ENCODE measurements at regions not wholly inside any gene's neighbourhood (a gene's known extent, or its start where the extent isn't known, plus 50 kb on each side); places are given as distances from the start of the nearest gene placed in this dataset.
"Not testable (repeated sequence)": the region's sequence is repeated elsewhere in the genome, so short reads cannot be mapped to it uniquely, and the experiment has no call there.

GRCh38 chr21:18831942-18832676, 428.5 kb upstream of the TMPRSS15 start:
- no peak for DNase-seq (ENCODE audit: low read depth)

GRCh38 chr21:18832950-18833349, 429.4 kb upstream of the TMPRSS15 start:
- no peak for DNase-seq (ENCODE audit: low read depth)

- not testable (repeated sequence) for DNase-seq (ENCODE audit: low read depth)
Observed at GRCh38 chr21:18834121-18834520, 430.5 kb upstream of the TMPRSS15 start.

- no peak for DNase-seq (ENCODE audit: low read depth)
Observed at GRCh38 chr21:18840239-18840638, 436.7 kb upstream of the TMPRSS15 start.

GRCh38 chr21:18857606-18858005, 454.0 kb upstream of the TMPRSS15 start:
- not testable (repeated sequence) for DNase-seq (ENCODE audit: low read depth)

- DNase-seq (ENCODE audit: low read depth): no peak
Observed at GRCh38 chr21:18869104-18869503, 465.5 kb upstream of the TMPRSS15 start.

- DNase-seq (ENCODE audit: low read depth): no peak
Observed at GRCh38 chr21:18877917-18878316, 474.3 kb upstream of the TMPRSS15 start.

- no peak for DNase-seq (ENCODE audit: low read depth)
Observed at GRCh38 chr21:18887922-18888602, 484.5 kb upstream of the TMPRSS15 start.

- DNase-seq (ENCODE audit: low read depth): no peak
Observed at GRCh38 chr21:18893406-18893805, 489.8 kb upstream of the TMPRSS15 start.

- DNase-seq (ENCODE audit: low read depth): no peak
Observed at GRCh38 chr21:18894387-18894786, 490.8 kb upstream of the TMPRSS15 start.

- no peak for DNase-seq (ENCODE audit: low read depth)
Observed at GRCh38 chr21:18899261-18899660, 495.7 kb upstream of the TMPRSS15 start.

GRCh38 chr21:18902660-18903059, 499.1 kb upstream of the TMPRSS15 start:
- DNase-seq (ENCODE audit: low read depth): no peak

GRCh38 chr21:18907076-18907475, 503.5 kb upstream of the TMPRSS15 start:
- DNase-seq (ENCODE audit: low read depth): no peak

GRCh38 chr21:18908641-18909040, 505.1 kb upstream of the TMPRSS15 start:
- no peak for DNase-seq (ENCODE audit: low read depth)

GRCh38 chr21:18913914-18914313, 510.3 kb upstream of the TMPRSS15 start:
- no peak for DNase-seq (ENCODE audit: low read depth)

GRCh38 chr21:18914570-18914969, 511.0 kb upstream of the TMPRSS15 start:
- DNase-seq (ENCODE audit: low read depth): no peak

- DNase-seq (ENCODE audit: low read depth): no peak
Observed at GRCh38 chr21:18917622-18918021, 514.0 kb upstream of the TMPRSS15 start.

GRCh38 chr21:18931237-18931636, 527.7 kb upstream of the TMPRSS15 start:
- no peak for DNase-seq (ENCODE audit: low read depth)

GRCh38 chr21:18937337-18937736, 533.8 kb upstream of the TMPRSS15 start:
- no peak for DNase-seq (ENCODE audit: low read depth)

GRCh38 chr21:18940791-18941190, 537.2 kb upstream of the TMPRSS15 start:
- DNase-seq (ENCODE audit: low read depth): no peak

GRCh38 chr21:18950045-18950740, 546.6 kb upstream of the TMPRSS15 start:
- no peak for DNase-seq (ENCODE audit: low read depth)

- DNase-seq (ENCODE audit: low read depth): no peak
Observed at GRCh38 chr21:18951271-18952038, 547.9 kb upstream of the TMPRSS15 start.
